ENCODE measurements at regions not wholly inside any gene's neighbourhood (a gene's known extent, or its start where the extent isn't known, plus 50 kb on each side); places are given as distances from the start of the nearest gene placed in this dataset.

GRCh38 chrX:129230168-129230567, 293.1 kb downstream of the SMARCA1 start:
- no peak for TF ChIP-seq POLR2A (IDR thresholded peaks at IDR 0.05; ENCODE audit: low read length)
- TF ChIP-seq GATA1 (IDR thresholded peaks at IDR 0.05; ENCODE audit: low read depth, low read length): no peak
